ENCODE measurements at regions not wholly inside any gene's neighbourhood (a gene's known extent, or its start where the extent isn't known, plus 50 kb on each side); places are given as distances from the start of the nearest gene placed in this dataset.

GRCh38 chr10:131681656-131682055 is 219.2 kb upstream of the PPP2R2D start:
- intact Hi-C loops (cut with DNase I; ENCODE audit: low total_unique reads) = no loop called here

DNA sequence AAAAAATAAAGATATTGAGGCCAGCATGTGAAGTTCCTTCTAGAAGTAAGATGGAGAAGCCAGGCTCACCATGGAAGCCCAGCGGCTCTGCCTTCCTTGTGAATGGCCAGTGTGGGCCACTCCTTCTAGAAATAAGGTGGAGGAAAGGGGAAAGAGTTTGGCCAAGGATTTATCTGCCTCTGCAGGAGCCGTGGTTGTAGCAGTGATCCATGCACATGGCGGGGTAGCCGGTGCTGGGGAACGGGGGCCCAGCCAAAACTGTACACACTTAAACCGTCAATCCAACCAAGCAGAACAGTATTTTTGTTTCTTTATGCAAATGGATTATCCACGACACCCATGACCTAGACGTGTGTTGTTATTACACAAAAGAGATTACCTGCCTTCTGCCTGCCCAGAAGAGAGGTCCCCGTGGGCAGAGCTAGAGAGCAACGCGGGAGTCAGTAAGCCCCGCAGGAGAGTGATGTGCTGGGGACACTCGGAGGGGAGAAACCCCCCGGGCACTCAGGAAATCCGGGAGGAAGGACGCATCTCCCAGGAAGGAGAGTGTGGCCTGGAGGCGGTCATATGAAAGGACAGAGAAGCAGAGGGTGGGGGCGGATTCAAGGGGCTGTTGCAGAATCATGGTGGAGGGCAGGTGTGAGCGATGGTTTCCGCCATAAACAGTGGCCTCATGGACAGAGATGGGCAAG is 218.4 kb upstream of the PPP2R2D start:
- H3K4me3 ChIP-seq = no peak overlapping the region
- TF ChIP-seq, protein P1, sequence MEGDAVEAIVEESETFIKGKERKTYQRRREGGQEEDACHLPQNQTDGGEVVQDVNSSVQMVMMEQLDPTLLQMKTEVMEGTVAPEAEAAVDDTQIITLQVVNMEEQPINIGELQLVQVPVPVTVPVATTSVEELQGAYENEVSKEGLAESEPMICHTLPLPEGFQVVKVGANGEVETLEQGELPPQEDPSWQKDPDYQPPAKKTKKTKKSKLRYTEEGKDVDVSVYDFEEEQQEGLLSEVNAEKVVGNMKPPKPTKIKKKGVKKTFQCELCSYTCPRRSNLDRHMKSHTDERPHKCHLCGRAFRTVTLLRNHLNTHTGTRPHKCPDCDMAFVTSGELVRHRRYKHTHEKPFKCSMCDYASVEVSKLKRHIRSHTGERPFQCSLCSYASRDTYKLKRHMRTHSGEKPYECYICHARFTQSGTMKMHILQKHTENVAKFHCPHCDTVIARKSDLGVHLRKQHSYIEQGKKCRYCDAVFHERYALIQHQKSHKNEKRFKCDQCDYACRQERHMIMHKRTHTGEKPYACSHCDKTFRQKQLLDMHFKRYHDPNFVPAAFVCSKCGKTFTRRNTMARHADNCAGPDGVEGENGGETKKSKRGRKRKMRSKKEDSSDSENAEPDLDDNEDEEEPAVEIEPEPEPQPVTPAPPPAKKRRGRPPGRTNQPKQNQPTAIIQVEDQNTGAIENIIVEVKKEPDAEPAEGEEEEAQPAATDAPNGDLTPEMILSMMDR (IDR thresholded peaks at IDR 0.05) = no peak
- no peak for TF ChIP-seq POLR2AphosphoS5 (IDR thresholded peaks at IDR 0.05)
- TF ChIP-seq POLR2A (IDR thresholded peaks at IDR 0.05) = no peak
- H3K27me3 ChIP-seq = peaks cover 0 to 28% of the 10 kb centered on the region in 2 donors
- H3K9me3 ChIP-seq = peaks cover 4 to 7% of the 10 kb centered on the region in 2 donors
- no peak for DNase-seq (ENCODE audit: low spot score in 2 of 2)
- no peaks in the 10 kb centered on the region for H3K4me1 ChIP-seq
- H3K36me3 ChIP-seq = no peaks in the 10 kb centered on the region
- H3K27ac ChIP-seq = no peak overlapping the region
- intact Hi-C loops (cut with DNase I; ENCODE audit: low total_unique reads) = no loop called here

More at GRCh38 chr10:131681656-131682055, 219.2 kb upstream of the PPP2R2D start:
- Histone ChIP-seq H3K27me3 (peaks cover 0 to 31% of the 10 kb centered on the region in 2 donors), H3K27ac (no peak overlapping the region), H3K9me3 (peaks cover 4 to 7% of the 10 kb centered on the region in 2 donors), H3K36me3 (no peaks in the 10 kb centered on the region), H3K4me3 (no peak overlapping the region), H3K4me1 (no peaks in the 10 kb centered on the region)
- no peak for DNase-seq (ENCODE audit: low spot score in 2 of 2)
- TF ChIP-seq POLR2A (IDR thresholded peaks at IDR 0.05) = no peak
- TF ChIP-seq POLR2AphosphoS5 (IDR thresholded peaks at IDR 0.05) = no peak
- TF ChIP-seq, protein P1 (IDR thresholded peaks at IDR 0.05) = no peak

- Histone ChIP-seq H3K4me3 (no peak overlapping the region), H3K4me1 (no peaks in the 10 kb centered on the region), H3K27ac (no peak overlapping the region), H3K36me3 (no peaks in the 10 kb centered on the region), H3K27me3 (peaks cover 0 to 22% of the 10 kb centered on the region in 2 donors), H3K9me3 (peaks cover 0 to 7% of the 10 kb centered on the region in 2 donors)
- intact Hi-C loops (cut with DNase I; ENCODE audit: low total_unique reads) = no loop called here
- no peak for DNase-seq (ENCODE audit: low spot score in 2 of 2)
- TF ChIP-seq POLR2A (IDR thresholded peaks at IDR 0.05) (no peak), POLR2AphosphoS5 (IDR thresholded peaks at IDR 0.05) (no peak)
- TF ChIP-seq, protein P1 (IDR thresholded peaks at IDR 0.05) = no peak
These were observed 217.4 kb upstream of the PPP2R2D start for GRCh38 chr10:131683281-131683861.

- no peak overlapping the region for H3K4me3 ChIP-seq
- intact Hi-C loops (cut with DNase I; ENCODE audit: low total_unique reads) = no loop called here
- peaks cover 0 to 4% of the 10 kb centered on the region in 2 donors for H3K9me3 ChIP-seq
- H3K27ac ChIP-seq = no peak overlapping the region
- H3K4me1 ChIP-seq = no peaks in the 10 kb centered on the region
- no peak for DNase-seq (ENCODE audit: low spot score in 2 of 2)
- H3K36me3 ChIP-seq = no peaks in the 10 kb centered on the region
- peaks cover 0 to 18% of the 10 kb centered on the region in 2 donors for H3K27me3 ChIP-seq
- TF ChIP-seq, protein P1 (IDR thresholded peaks at IDR 0.05) = no peak
- no peak for TF ChIP-seq POLR2AphosphoS5 (IDR thresholded peaks at IDR 0.05)
- no peak for TF ChIP-seq POLR2A (IDR thresholded peaks at IDR 0.05)
These were observed 216.9 kb upstream of the PPP2R2D start for GRCh38 chr10:131683941-131684340.

DNA sequence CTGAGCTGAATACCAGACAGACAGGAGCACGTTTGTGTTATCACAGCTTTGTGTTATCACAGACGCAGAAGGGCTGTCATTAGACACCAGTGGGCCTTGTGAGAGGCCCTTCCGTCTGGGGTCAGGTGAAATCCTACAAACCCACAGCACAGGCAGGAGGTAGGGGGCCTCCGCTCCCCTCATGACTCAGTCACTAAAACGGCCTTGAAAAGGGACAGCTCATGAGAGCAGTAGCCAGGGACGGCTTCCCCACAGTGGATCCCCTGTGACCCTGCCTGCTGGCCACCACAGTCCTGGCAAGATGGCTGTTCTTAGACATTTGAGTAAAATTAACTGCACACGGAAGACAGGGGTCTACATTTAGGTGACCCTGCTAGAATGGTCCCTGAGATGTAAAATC is 215.8 kb upstream of the PPP2R2D start:
- TF ChIP-seq, protein P1 (IDR thresholded peaks at IDR 0.05) = no peak
- no peak for TF ChIP-seq POLR2AphosphoS5 (IDR thresholded peaks at IDR 0.05)
- no peak for TF ChIP-seq POLR2A (IDR thresholded peaks at IDR 0.05)
- no peak for DNase-seq (ENCODE audit: low spot score in 2 of 2)

More for the DNA sequence above, 215.8 kb upstream of the PPP2R2D start:
- Histone ChIP-seq H3K4me3 (no peak overlapping the region), H3K4me1 (no peaks in the 10 kb centered on the region), H3K36me3 (no peaks in the 10 kb centered on the region), H3K27ac (no peak overlapping the region), H3K27me3 (peaks cover 0 to 17% of the 10 kb centered on the region in 2 donors), H3K9me3 (no peaks in the 10 kb centered on the region)
- intact Hi-C loops (cut with DNase I; ENCODE audit: low total_unique reads) = no loop called here
